ENCODE measurements at regions not wholly inside any gene's neighbourhood (a gene's known extent, or its start where the extent isn't known, plus 50 kb on each side); places are given as distances from the start of the nearest gene placed in this dataset.

GRCh38 chr19:28981518-28981917, 231.4 kb downstream of the UQCRFS1 start:
- Histone ChIP-seq H3K4me3 (ENCODE audit: low read length, poor library complexity, severe bottlenecking) (no peak overlapping the region), H3K36me3 (ENCODE audit: insufficient read depth, low read length) (no peaks in the 10 kb centered on the region), H3K79me2 (ENCODE audit: insufficient read depth, low read length) (no peaks in the 10 kb centered on the region), H3K4me2 (ENCODE audit: low read depth, low read length, poor library complexity, severe bottlenecking) (no peak overlapping the region), H4K20me1 (ENCODE audit: insufficient read depth, low read length, poor library complexity, severe bottlenecking) (no peaks in the 10 kb centered on the region), H3K9me2 (replicated peaks; ENCODE audit: low read depth, low read length) (no peaks in the 10 kb centered on the region), H2AFZ (ENCODE audit: low read length) (no peak overlapping the region), H3K9me3 (ENCODE audit: insufficient read depth, low read depth, low read length) (peaks cover 1% of the 10 kb centered on the region; the same call in 1 of the 2 replicates), H3K27me3 (ENCODE audit: insufficient read depth, low read length, poor library complexity, severe bottlenecking) (no peaks in the 10 kb centered on the region), H3F3A (ENCODE audit: low read depth) (no peaks in the 10 kb centered on the region), H3K9ac (ENCODE audit: low read depth, low read length, poor library complexity, severe bottlenecking) (no peak overlapping the region), H3K4me1 (ENCODE audit: insufficient read depth, low read length, poor library complexity, severe bottlenecking) (no peaks in the 10 kb centered on the region)
- TF ChIP-seq EZH2phosphoT487 (IDR thresholded peaks at IDR 0.05; ENCODE audit: borderline replicate concordance), result no peak
- TF ChIP-seq CTCF (conservative IDR thresholded peaks at IDR 0.05; ENCODE audit: low read length), result no peak

GRCh38 chr19:28980236-28980868, 232.6 kb downstream of the UQCRFS1 start:
- H3K9ac ChIP-seq (ENCODE audit: low read depth, low read length, poor library complexity, severe bottlenecking), result no peak overlapping the region
- H2AFZ ChIP-seq (ENCODE audit: low read length), result no peak overlapping the region
- TF ChIP-seq EZH2phosphoT487 (IDR thresholded peaks at IDR 0.05; ENCODE audit: borderline replicate concordance) (no peak), CTCF (conservative IDR thresholded peaks at IDR 0.05; ENCODE audit: low read length) (no peak)
- no peaks in the 10 kb centered on the region for H3K4me1 ChIP-seq (ENCODE audit: insufficient read depth, low read length, poor library complexity, severe bottlenecking)
- no peaks in the 10 kb centered on the region for H3F3A ChIP-seq (ENCODE audit: low read depth)
- no peak overlapping the region for H3K4me3 ChIP-seq (ENCODE audit: low read length, poor library complexity, severe bottlenecking)
- H3K36me3 ChIP-seq (ENCODE audit: insufficient read depth, low read length), result no peaks in the 10 kb centered on the region
- no peaks in the 10 kb centered on the region; the same call in 1 of the 2 replicates for H3K9me3 ChIP-seq (ENCODE audit: insufficient read depth, low read depth, low read length)
- H4K20me1 ChIP-seq (ENCODE audit: insufficient read depth, low read length, poor library complexity, severe bottlenecking), result no peaks in the 10 kb centered on the region
- no peaks in the 10 kb centered on the region for H3K9me2 ChIP-seq (replicated peaks; ENCODE audit: low read depth, low read length)
- H3K79me2 ChIP-seq (ENCODE audit: insufficient read depth, low read length), result no peaks in the 10 kb centered on the region
- H3K4me2 ChIP-seq (ENCODE audit: low read depth, low read length, poor library complexity, severe bottlenecking), result no peak overlapping the region
- no peaks in the 10 kb centered on the region for H3K27me3 ChIP-seq (ENCODE audit: insufficient read depth, low read length, poor library complexity, severe bottlenecking)

GRCh38 chr19:28977826-28978225, 235.1 kb downstream of the UQCRFS1 start:
- Histone ChIP-seq H3K9me3 (ENCODE audit: insufficient read depth, low read depth, low read length) (no peaks in the 10 kb centered on the region), H3K4me3 (ENCODE audit: low read length, poor library complexity, severe bottlenecking) (no peak overlapping the region), H3K9me2 (replicated peaks; ENCODE audit: low read depth, low read length) (no peaks in the 10 kb centered on the region), H4K20me1 (ENCODE audit: insufficient read depth, low read length, poor library complexity, severe bottlenecking) (no peaks in the 10 kb centered on the region), H3K36me3 (ENCODE audit: insufficient read depth, low read length) (no peaks in the 10 kb centered on the region), H3K9ac (ENCODE audit: low read depth, low read length, poor library complexity, severe bottlenecking) (no peak overlapping the region), H3K4me2 (ENCODE audit: low read depth, low read length, poor library complexity, severe bottlenecking) (no peak overlapping the region), H3K4me1 (ENCODE audit: insufficient read depth, low read length, poor library complexity, severe bottlenecking) (no peaks in the 10 kb centered on the region), H3K27me3 (ENCODE audit: insufficient read depth, low read length, poor library complexity, severe bottlenecking) (no peaks in the 10 kb centered on the region), H3K79me2 (ENCODE audit: insufficient read depth, low read length) (no peaks in the 10 kb centered on the region), H2AFZ (ENCODE audit: low read length) (no peak overlapping the region), H3F3A (ENCODE audit: low read depth) (no peaks in the 10 kb centered on the region)
- TF ChIP-seq EZH2phosphoT487 (IDR thresholded peaks at IDR 0.05; ENCODE audit: borderline replicate concordance) (no peak), CTCF (conservative IDR thresholded peaks at IDR 0.05; ENCODE audit: low read length) (no peak)

All from Loucy (cell line).